Psoas muscle (tissue), 7 donors: ENCODE measurements at regions not wholly inside any gene's neighbourhood (a gene's known extent, or its start where the extent isn't known, plus 50 kb on each side); places are given as distances from the start of the nearest gene placed in this dataset.

Source experiments
- ATAC-seq, 4 donors: fragments of 200-7000 bp; cut with Tn5 transposase; one replicate each; pipeline ENCODE4 v1.9.1; 2020; ENCODE audit warnings: moderate library complexity in 3 of 4, mild to moderate bottlenecking in 2 of 4
- DNase-seq, 2 donors: peaks; one replicate each; pipeline ENCODE4 v3.0.0-alpha.2; 2020
- H3K27ac ChIP-seq: fragments of 200-600 bp; one replicate; pipeline ENCODE4 v1.8.0; 2022
- H3K27me3 ChIP-seq, 3 donors: fragments of 200-600 bp in 1 of 3; one replicate each; pipeline versions ENCODE4 v1.6.1 to v1.8.0; 2013 to 2022; ENCODE audit warnings: low read length in 2 of 3, mild to moderate bottlenecking in 2 of 3, moderate library complexity in 1 of 3; ENCODE audit not compliant: insufficient read depth in 3 of 3
- H3K36me3 ChIP-seq, 2 donors: fragments of 200-600 bp in 1 of 2; one replicate each; pipeline versions ENCODE4 v1.6.1 to v1.8.0; 2013 to 2022; ENCODE audit warnings: low read depth in 1 of 2, mild to moderate bottlenecking in 1 of 2, moderate library complexity in 1 of 2; ENCODE audit not compliant: insufficient read depth in 1 of 2
- H3K4me1 ChIP-seq: fragments of 200-600 bp; one replicate; pipeline ENCODE4 v1.8.0; 2022
- H3K4me3 ChIP-seq: fragments of 200-600 bp; one replicate; pipeline ENCODE4 v1.8.0; 2022; ENCODE audit warnings: mild to moderate bottlenecking
- H3K9me3 ChIP-seq: fragments of 200-600 bp; one replicate; pipeline ENCODE4 v1.8.0; 2022
- CTCF ChIP-seq: fragments of 200-600 bp; IDR thresholded peaks from one replicate; pipeline ENCODE4 v1.8.0; 2022; ENCODE audit warnings: antibody characterized with exemption
- WGBS, 3 donors: extraction: QIAGEN DNeasy Blood & Tissue Kit; methylation state at CpG; one replicate each; pipeline versions ENCODE4 v1.1.6 to v1.1.7; 2013; 5-methylcytosine and 5-hydroxymethylcytosine counted together
- intact Hi-C, 2 donors: fragments of 100-400 bp; cut with DNase I; formaldehyde crosslinking; loops; one replicate each; pipeline versions ENCODE4 v1.11.0 to v1.14.2; 2022
- donor health status: healthy with polysubstance abuse.
- donor health status: DM: no; HTN: no; CAD: no; lungs with moderate emphysema.
- donor health status: Bipolar disorder and iron deficiency.
- donor health status: healthy.
- donor health status: DM: yes; HTN: yes; CAD: no.
- donor health status: DM: no; HTN: no; CAD: no.
- donor health status: DM: yes; HTN: yes; CAD: no.

GRCh38 chrX:110435196-110435595 is 76.5 kb downstream of the RTL9 start:
- TF ChIP-seq CTCF: no peak
- DNase-seq (no peak), ATAC-seq (no peak)
- WGBS, 3 donors: 79 to 89% (median 79%) methylated on average over 1 of the region's 1 CpG
- Histone ChIP-seq H3K27me3 (peaks cover 0 to 49% (median 0%) of the 10 kb centered on the region in 3 donors), H3K4me1 (no peaks in the 10 kb centered on the region), H3K36me3 (no peaks in the 10 kb centered on the region), H3K4me3 (no peak overlapping the region), H3K9me3 (no peaks in the 10 kb centered on the region), H3K27ac (no peak overlapping the region)
- intact Hi-C loops: no loop called here

GRCh38 chrX:110436523-110436922 is 77.9 kb downstream of the RTL9 start:
- no peak overlapping the region for H3K4me3 ChIP-seq

GRCh38 chrX:110437686-110438085 is 79.0 kb downstream of the RTL9 start:
- no peak for TF ChIP-seq CTCF
- Histone ChIP-seq H3K9me3 (no peaks in the 10 kb centered on the region), H3K36me3 (no peaks in the 10 kb centered on the region), H3K4me3 (no peak overlapping the region), H3K4me1 (no peaks in the 10 kb centered on the region), H3K27ac (no peak overlapping the region), H3K27me3 (peaks cover 0 to 37% (median 0%) of the 10 kb centered on the region in 3 donors)
- 62 to 94% (median 92%) methylated on average over 2 of the region's 2 CpGs for WGBS, 3 donors
- ATAC-seq: no peak
- intact Hi-C loops: no loop called here
- DNase-seq: no peak

More at GRCh38 chrX:110436523-110436922, 77.9 kb downstream of the RTL9 start:
- no peaks in the 10 kb centered on the region for H3K36me3 ChIP-seq
- intact Hi-C loops: no loop called here
- peaks cover 0 to 47% (median 0%) of the 10 kb centered on the region in 3 donors for H3K27me3 ChIP-seq
- TF ChIP-seq CTCF: no peak
- ATAC-seq (no peak), DNase-seq (no peak)
- no peaks in the 10 kb centered on the region for H3K4me1 ChIP-seq
- no peaks in the 10 kb centered on the region for H3K9me3 ChIP-seq
- no peak overlapping the region for H3K27ac ChIP-seq

- intact Hi-C loops: no loop called here
- Histone ChIP-seq H3K9me3 (no peaks in the 10 kb centered on the region), H3K36me3 (no peaks in the 10 kb centered on the region), H3K27ac (no peak overlapping the region), H3K4me3 (no peak overlapping the region), H3K27me3 (peaks cover 0 to 45% (median 0%) of the 10 kb centered on the region in 3 donors), H3K4me1 (no peaks in the 10 kb centered on the region)
- ATAC-seq (no peak), DNase-seq (no peak)
- TF ChIP-seq CTCF: no peak
- 27 to 40% (median 39%) methylated on average over 11 of the region's 11 CpGs for WGBS, 3 donors
Measured at GRCh38 chrX:110440016-110440805, 81.6 kb downstream of the RTL9 start.

- no peak for TF ChIP-seq CTCF
- DNase-seq (no peak), ATAC-seq (no peak)
- Histone ChIP-seq H3K36me3 (no peaks in the 10 kb centered on the region), H3K27ac (no peak overlapping the region), H3K4me3 (no peak overlapping the region), H3K4me1 (no peaks in the 10 kb centered on the region), H3K27me3 (peaks cover 0 to 40% (median 0%) of the 10 kb centered on the region in 3 donors), H3K9me3 (no peaks in the 10 kb centered on the region)
- 24 to 54% (median 27%) methylated on average over 1 of the region's 1 CpG for WGBS, 3 donors
- intact Hi-C loops: no loop called here
Measured at GRCh38 chrX:110442635-110443034, 84.0 kb downstream of the RTL9 start.
